ENCODE measurements at regions not wholly inside any gene's neighbourhood (a gene's known extent, or its start where the extent isn't known, plus 50 kb on each side); places are given as distances from the start of the nearest gene placed in this dataset.

- no peak for TF ChIP-seq CTCF (conservative IDR thresholded peaks at IDR 0.05)
- no peak for TF ChIP-seq EZH2 (IDR thresholded peaks at IDR 0.05; ENCODE audit: low read depth)
These were observed 561.7 kb upstream of the POM121L12 start for GRCh38 chr7:52473756-52474155.
